ENCODE measurements at regions not wholly inside any gene's neighbourhood (a gene's known extent, or its start where the extent isn't known, plus 50 kb on each side); places are given as distances from the start of the nearest gene placed in this dataset.

- H3K27ac ChIP-seq (ENCODE audit: low read depth, low read length), result no peak overlapping the region
- H3K4me1 ChIP-seq (ENCODE audit: control insufficient read depth in 5 of 5, insufficient read depth in 5 of 5, low read length in 5 of 5), result no peaks in the 10 kb centered on the region
- H3K4me3 ChIP-seq (ENCODE audit: low read depth in 1 of 5, low read length in 5 of 5), result no peak overlapping the region
- H3K9me3 ChIP-seq (ENCODE audit: control insufficient read depth in 5 of 5, low read length in 5 of 5), result no peaks in the 10 kb centered on the region
- H3K36me3 ChIP-seq (ENCODE audit: control insufficient read depth in 5 of 5, insufficient read depth in 5 of 5, low read length in 5 of 5), result no peaks in the 10 kb centered on the region
- no peaks in the 10 kb centered on the region for H3K27me3 ChIP-seq (ENCODE audit: control insufficient read depth in 5 of 5, insufficient read depth in 4 of 5, low read length in 5 of 5)
- H3K9ac ChIP-seq (ENCODE audit: low read length in 5 of 5), result no peak overlapping the region
Observed at GRCh38 chr2:14350856-14351255, 281.7 kb upstream of the LRATD1 start.

- Histone ChIP-seq H3K27ac (ENCODE audit: low read depth, low read length) (no peak overlapping the region), H3K27me3 (ENCODE audit: control insufficient read depth in 5 of 5, insufficient read depth in 4 of 5, low read length in 5 of 5) (no peaks in the 10 kb centered on the region), H3K4me3 (ENCODE audit: low read depth in 1 of 5, low read length in 5 of 5) (no peak overlapping the region), H3K9me3 (ENCODE audit: control insufficient read depth in 5 of 5, low read length in 5 of 5) (no peaks in the 10 kb centered on the region), H3K36me3 (ENCODE audit: control insufficient read depth in 5 of 5, insufficient read depth in 5 of 5, low read length in 5 of 5) (no peaks in the 10 kb centered on the region), H3K4me1 (ENCODE audit: control insufficient read depth in 5 of 5, insufficient read depth in 5 of 5, low read length in 5 of 5) (no peaks in the 10 kb centered on the region), H3K9ac (ENCODE audit: low read length in 5 of 5) (no peak overlapping the region)
Observed at GRCh38 chr2:14352067-14352466, 280.4 kb upstream of the LRATD1 start.

- Histone ChIP-seq H3K36me3 (ENCODE audit: control insufficient read depth in 5 of 5, insufficient read depth in 5 of 5, low read length in 5 of 5) (no peaks in the 10 kb centered on the region), H3K9ac (ENCODE audit: low read length in 5 of 5) (no peak overlapping the region), H3K4me1 (ENCODE audit: control insufficient read depth in 5 of 5, insufficient read depth in 5 of 5, low read length in 5 of 5) (no peaks in the 10 kb centered on the region), H3K9me3 (ENCODE audit: control insufficient read depth in 5 of 5, low read length in 5 of 5) (no peaks in the 10 kb centered on the region), H3K4me3 (ENCODE audit: low read depth in 1 of 5, low read length in 5 of 5) (no peak overlapping the region), H3K27ac (ENCODE audit: low read depth, low read length) (no peak overlapping the region), H3K27me3 (ENCODE audit: control insufficient read depth in 5 of 5, insufficient read depth in 4 of 5, low read length in 5 of 5) (no peaks in the 10 kb centered on the region)
Observed at GRCh38 chr2:14354231-14354630, 278.3 kb upstream of the LRATD1 start.

GRCh38 chr2:14355102-14355501 lies 277.4 kb upstream of the LRATD1 start:
- Histone ChIP-seq H3K9ac (ENCODE audit: low read length in 5 of 5) (no peak overlapping the region), H3K36me3 (ENCODE audit: control insufficient read depth in 5 of 5, insufficient read depth in 5 of 5, low read length in 5 of 5) (no peaks in the 10 kb centered on the region), H3K27ac (ENCODE audit: low read depth, low read length) (no peak overlapping the region), H3K27me3 (ENCODE audit: control insufficient read depth in 5 of 5, insufficient read depth in 4 of 5, low read length in 5 of 5) (no peaks in the 10 kb centered on the region), H3K9me3 (ENCODE audit: control insufficient read depth in 5 of 5, low read length in 5 of 5) (no peaks in the 10 kb centered on the region), H3K4me3 (ENCODE audit: low read depth in 1 of 5, low read length in 5 of 5) (no peak overlapping the region), H3K4me1 (ENCODE audit: control insufficient read depth in 5 of 5, insufficient read depth in 5 of 5, low read length in 5 of 5) (no peaks in the 10 kb centered on the region)

- H3K4me3 ChIP-seq (ENCODE audit: low read depth in 1 of 5, low read length in 5 of 5), result no peak overlapping the region
- H3K9ac ChIP-seq (ENCODE audit: low read length in 5 of 5), result no peak overlapping the region
- H3K27ac ChIP-seq (ENCODE audit: low read depth, low read length), result no peak overlapping the region
- H3K27me3 ChIP-seq (ENCODE audit: control insufficient read depth in 5 of 5, insufficient read depth in 4 of 5, low read length in 5 of 5), result no peaks in the 10 kb centered on the region
- H3K9me3 ChIP-seq (ENCODE audit: control insufficient read depth in 5 of 5, low read length in 5 of 5), result no peaks in the 10 kb centered on the region
- no peaks in the 10 kb centered on the region for H3K4me1 ChIP-seq (ENCODE audit: control insufficient read depth in 5 of 5, insufficient read depth in 5 of 5, low read length in 5 of 5)
- H3K36me3 ChIP-seq (ENCODE audit: control insufficient read depth in 5 of 5, insufficient read depth in 5 of 5, low read length in 5 of 5), result no peaks in the 10 kb centered on the region
Observed at GRCh38 chr2:14358339-14358738, 274.2 kb upstream of the LRATD1 start.

- Histone ChIP-seq H3K9me3 (ENCODE audit: control insufficient read depth in 5 of 5, low read length in 5 of 5) (no peaks in the 10 kb centered on the region), H3K36me3 (ENCODE audit: control insufficient read depth in 5 of 5, insufficient read depth in 5 of 5, low read length in 5 of 5) (no peaks in the 10 kb centered on the region), H3K27ac (ENCODE audit: low read depth, low read length) (no peak overlapping the region), H3K27me3 (ENCODE audit: control insufficient read depth in 5 of 5, insufficient read depth in 4 of 5, low read length in 5 of 5) (no peaks in the 10 kb centered on the region), H3K4me1 (ENCODE audit: control insufficient read depth in 5 of 5, insufficient read depth in 5 of 5, low read length in 5 of 5) (no peaks in the 10 kb centered on the region), H3K9ac (ENCODE audit: low read length in 5 of 5) (no peak overlapping the region), H3K4me3 (ENCODE audit: low read depth in 1 of 5, low read length in 5 of 5) (no peak overlapping the region)
Observed at GRCh38 chr2:14358774-14359173, 273.7 kb upstream of the LRATD1 start.

- Histone ChIP-seq H3K4me3 (ENCODE audit: low read depth in 1 of 5, low read length in 5 of 5) (no peak overlapping the region), H3K4me1 (ENCODE audit: control insufficient read depth in 5 of 5, insufficient read depth in 5 of 5, low read length in 5 of 5) (no peaks in the 10 kb centered on the region), H3K9ac (ENCODE audit: low read length in 5 of 5) (no peak overlapping the region), H3K27me3 (ENCODE audit: control insufficient read depth in 5 of 5, insufficient read depth in 4 of 5, low read length in 5 of 5) (no peaks in the 10 kb centered on the region), H3K27ac (ENCODE audit: low read depth, low read length) (no peak overlapping the region), H3K9me3 (ENCODE audit: control insufficient read depth in 5 of 5, low read length in 5 of 5) (no peaks in the 10 kb centered on the region), H3K36me3 (ENCODE audit: control insufficient read depth in 5 of 5, insufficient read depth in 5 of 5, low read length in 5 of 5) (no peaks in the 10 kb centered on the region)
Observed at GRCh38 chr2:14363137-14363536, 269.4 kb upstream of the LRATD1 start.

GRCh38 chr2:14363976-14364375 lies 268.5 kb upstream of the LRATD1 start:
- Histone ChIP-seq H3K36me3 (ENCODE audit: control insufficient read depth in 5 of 5, insufficient read depth in 5 of 5, low read length in 5 of 5) (no peaks in the 10 kb centered on the region), H3K9ac (ENCODE audit: low read length in 5 of 5) (no peak overlapping the region), H3K9me3 (ENCODE audit: control insufficient read depth in 5 of 5, low read length in 5 of 5) (no peaks in the 10 kb centered on the region), H3K4me3 (ENCODE audit: low read depth in 1 of 5, low read length in 5 of 5) (no peak overlapping the region), H3K27ac (ENCODE audit: low read depth, low read length) (no peak overlapping the region), H3K27me3 (ENCODE audit: control insufficient read depth in 5 of 5, insufficient read depth in 4 of 5, low read length in 5 of 5) (no peaks in the 10 kb centered on the region), H3K4me1 (ENCODE audit: control insufficient read depth in 5 of 5, insufficient read depth in 5 of 5, low read length in 5 of 5) (no peaks in the 10 kb centered on the region)

GRCh38 chr2:14364471-14364870 lies 268.0 kb upstream of the LRATD1 start:
- Histone ChIP-seq H3K4me1 (ENCODE audit: control insufficient read depth in 5 of 5, insufficient read depth in 5 of 5, low read length in 5 of 5) (no peaks in the 10 kb centered on the region), H3K9ac (ENCODE audit: low read length in 5 of 5) (no peak overlapping the region), H3K9me3 (ENCODE audit: control insufficient read depth in 5 of 5, low read length in 5 of 5) (peaks cover 0 to 3% (median 0%) of the 10 kb centered on the region in 5 donors), H3K27ac (ENCODE audit: low read depth, low read length) (no peak overlapping the region), H3K27me3 (ENCODE audit: control insufficient read depth in 5 of 5, insufficient read depth in 4 of 5, low read length in 5 of 5) (no peaks in the 10 kb centered on the region), H3K36me3 (ENCODE audit: control insufficient read depth in 5 of 5, insufficient read depth in 5 of 5, low read length in 5 of 5) (no peaks in the 10 kb centered on the region), H3K4me3 (ENCODE audit: low read depth in 1 of 5, low read length in 5 of 5) (no peak overlapping the region)

- Histone ChIP-seq H3K4me1 (ENCODE audit: control insufficient read depth in 5 of 5, insufficient read depth in 5 of 5, low read length in 5 of 5) (no peaks in the 10 kb centered on the region), H3K27ac (ENCODE audit: low read depth, low read length) (no peak overlapping the region), H3K9me3 (ENCODE audit: control insufficient read depth in 5 of 5, low read length in 5 of 5) (no peaks in the 10 kb centered on the region), H3K27me3 (ENCODE audit: control insufficient read depth in 5 of 5, insufficient read depth in 4 of 5, low read length in 5 of 5) (no peaks in the 10 kb centered on the region), H3K4me3 (ENCODE audit: low read depth in 1 of 5, low read length in 5 of 5) (no peak overlapping the region), H3K9ac (ENCODE audit: low read length in 5 of 5) (no peak overlapping the region), H3K36me3 (ENCODE audit: control insufficient read depth in 5 of 5, insufficient read depth in 5 of 5, low read length in 5 of 5) (no peaks in the 10 kb centered on the region)
Observed at GRCh38 chr2:14385043-14385442, 247.5 kb upstream of the LRATD1 start.

GRCh38 chr2:14387332-14387731 lies 245.2 kb upstream of the LRATD1 start:
- no peak overlapping the region for H3K9ac ChIP-seq (ENCODE audit: low read length in 5 of 5)
- H3K4me3 ChIP-seq (ENCODE audit: low read depth in 1 of 5, low read length in 5 of 5), result no peak overlapping the region
- H3K9me3 ChIP-seq (ENCODE audit: control insufficient read depth in 5 of 5, low read length in 5 of 5), result no peaks in the 10 kb centered on the region
- no peak overlapping the region for H3K27ac ChIP-seq (ENCODE audit: low read depth, low read length)
- no peaks in the 10 kb centered on the region for H3K4me1 ChIP-seq (ENCODE audit: control insufficient read depth in 5 of 5, insufficient read depth in 5 of 5, low read length in 5 of 5)
- no peaks in the 10 kb centered on the region for H3K27me3 ChIP-seq (ENCODE audit: control insufficient read depth in 5 of 5, insufficient read depth in 4 of 5, low read length in 5 of 5)
- no peaks in the 10 kb centered on the region for H3K36me3 ChIP-seq (ENCODE audit: control insufficient read depth in 5 of 5, insufficient read depth in 5 of 5, low read length in 5 of 5)
